B cell (primary cell): ENCODE measurements at regions not wholly inside any gene's neighbourhood (a gene's known extent, or its start where the extent isn't known, plus 50 kb on each side); places are given as distances from the start of the nearest gene placed in this dataset.
"Not testable (repeated sequence)": the region's sequence is repeated elsewhere in the genome, so short reads cannot be mapped to it uniquely, and the experiment has no call there.

Experiments used
- ATAC-seq: fragments of 200-7000 bp; cut with Tn5 transposase; one replicate; pipeline ENCODE4 v1.10.0; 2021; ENCODE audit warnings: low read depth, mild to moderate bottlenecking, moderate number of reproducible peaks, moderate library complexity
- CTCF ChIA-PET: fragments of 350-600 bp; sonication (Branson Sonifier 250); formaldehyde crosslinking; loops from one replicate; lab custom pipeline; 2021; ENCODE audit warnings: antibody characterized with exemption, inconsistent platforms; lab: Charles Lee
- POLR2A ChIA-PET: fragments of 350-600 bp; sonication (Branson Sonifier 250); formaldehyde crosslinking; loops from one replicate; lab custom pipeline; 2021; ENCODE audit warnings: antibody characterized with exemption; lab: Charles Lee
- DNase-seq: peaks from one replicate; pipeline ENCODE4 v3.0.0; 2013
- H2AFZ ChIP-seq: 2 replicates; pipeline ENCODE4 v1.6.1; 2012; ENCODE audit warnings: mild to moderate bottlenecking, low read depth, low read length; ENCODE audit not compliant: insufficient read depth, poor library complexity, severe bottlenecking
- H3K27ac ChIP-seq, 2 donors: 1 replicate in 1 of 2; 2 replicates in 1 of 2; pipeline ENCODE4 v1.5.1; 2012 to 2013; ENCODE audit warnings: low read length in 2 of 2, mild to moderate bottlenecking in 2 of 2, moderate library complexity in 1 of 2
- H3K27me3 ChIP-seq, 4 experiments: fragments of 200-600 bp in 1 of 4; sonication (generic) in 1 of 4; replicated peaks in 1 of 4; 1 replicate in 2 of 4; 2 replicates in 2 of 4; pipeline versions ENCODE4 v1.6.1 to v1.7.0; 2013 to 2016; ENCODE audit warnings: low read length in 3 of 4, mild to moderate bottlenecking in 2 of 4, mixed read lengths in 1 of 4, moderate library complexity in 1 of 4; ENCODE audit not compliant: insufficient read depth in 4 of 4, control insufficient read depth in 3 of 4; ENCODE audit errors: control extremely low read depth in 1 of 4
- H3K36me3 ChIP-seq, 2 experiments: replicated peaks in 1 of 2; 1 replicate in 1 of 2; 2 replicates in 1 of 2; pipeline versions ENCODE4 v1.6.1 to v1.7.1; 2013; ENCODE audit warnings: low read length in 1 of 2; ENCODE audit not compliant: insufficient read depth in 2 of 2, control insufficient read depth in 1 of 2; ENCODE audit errors: control extremely low read depth in 1 of 2, extremely low read depth in 1 of 2
- H3K4me1 ChIP-seq, 2 donors: fragments of 200-600 bp in 1 of 2; sonication (generic) in 1 of 2; 1 replicate in 1 of 2; 2 replicates in 1 of 2; pipeline versions ENCODE4 v1.5.1 to v1.6.1; 2013 to 2017; ENCODE audit warnings: low read length in 2 of 2; ENCODE audit not compliant: control insufficient read depth in 2 of 2, insufficient read depth in 2 of 2
- H3K4me2 ChIP-seq: replicated peaks from 2 replicates; pipeline ENCODE3; 2012; ENCODE audit warnings: mild to moderate bottlenecking, low read depth, low read length; ENCODE audit not compliant: poor library complexity, severe bottlenecking
- H3K4me3 ChIP-seq, 5 experiments: fragments of 200-600 bp in 1 of 5; sonication (generic) in 1 of 5; 1 replicate in 3 of 5; 2 replicates in 2 of 5; pipeline versions ENCODE4 v1.5.1 to v1.7.0; 2011 to 2016; ENCODE audit warnings: low read length in 4 of 5, mild to moderate bottlenecking in 4 of 5, low read depth in 2 of 5, control low read depth in 1 of 5, moderate library complexity in 1 of 5; ENCODE audit not compliant: insufficient read depth in 1 of 5; ENCODE audit errors: control extremely low read depth in 1 of 5, extremely low read depth in 1 of 5
- H3K79me2 ChIP-seq: fragments of 200-600 bp; sonication (generic); one replicate; pipeline ENCODE4 v1.6.0; 2016; ENCODE audit warnings: low read length; ENCODE audit not compliant: control insufficient read depth, insufficient read depth
- H3K9ac ChIP-seq: fragments of 200-600 bp; sonication (generic); 2 replicates; pipeline ENCODE4 v1.6.1; 2017; ENCODE audit warnings: mild to moderate bottlenecking, low read length, moderate library complexity
- H3K9me3 ChIP-seq, 3 donors: one replicate each; pipeline versions ENCODE4 v1.6.1 to v1.7.1; 2013; ENCODE audit warnings: low read length in 2 of 3; ENCODE audit not compliant: control insufficient read depth in 2 of 3, insufficient read depth in 1 of 3; ENCODE audit errors: control extremely low read depth in 1 of 3
- H4K20me1 ChIP-seq: 2 replicates; pipeline ENCODE4 v1.6.0; 2012; ENCODE audit warnings: mild to moderate bottlenecking, low read length; ENCODE audit not compliant: insufficient read depth, control insufficient read depth, poor library complexity, severe bottlenecking
- H3K27ac Mint-ChIP-seq: one replicate; pipeline ENCODE4 v1.8.0; 2021; ENCODE audit warnings: mixed read lengths
- H3K27me3 Mint-ChIP-seq: one replicate; pipeline ENCODE4 v1.8.0; 2021; ENCODE audit warnings: mixed read lengths
- H3K4me1 Mint-ChIP-seq: one replicate; pipeline ENCODE4 v1.8.0; 2021; ENCODE audit warnings: mixed read lengths
- H3K4me3 Mint-ChIP-seq: one replicate; pipeline ENCODE4 v1.8.0; 2021; ENCODE audit warnings: mixed read lengths
- H3K9me3 Mint-ChIP-seq: one replicate; pipeline ENCODE4 v1.8.0; 2022; ENCODE audit warnings: mixed read lengths; ENCODE audit not compliant: insufficient read depth
- WGBS: methylation state at CpG from one replicate; pipeline ENCODE4 v1.1.5; 2013; ENCODE audit warnings: missing lambda C conversion rate; ENCODE audit not compliant: insufficient coverage; 5-methylcytosine and 5-hydroxymethylcytosine counted together
- intact Hi-C: fragments of 100-400 bp; cut with micrococcal nuclease; formaldehyde crosslinking; loops from one replicate; pipeline ENCODE4 v1.10.0; 2022

GRCh38 chr2:89960570-89960969 lies 1269.1 kb downstream of the RPIA start:
- CTCF ChIA-PET, H3K9ac ChIP-seq, H3K9me3 Mint-ChIP-seq, intact Hi-C loops, H2AFZ ChIP-seq, H3K27ac ChIP-seq, H3K9me3 ChIP-seq, H3K79me2 ChIP-seq, H3K27me3 ChIP-seq, H3K36me3 ChIP-seq, H3K4me2 ChIP-seq, H3K27ac Mint-ChIP-seq, ATAC-seq, POLR2A ChIA-PET, H3K4me1 Mint-ChIP-seq, H3K4me1 ChIP-seq, H4K20me1 ChIP-seq, H3K27me3 Mint-ChIP-seq, H3K4me3 Mint-ChIP-seq, H3K4me3 ChIP-seq, DNase-seq: not testable (repeated sequence)
- no CpG with 5 or more reads among the region's 2 CpGs for WGBS

DNA sequence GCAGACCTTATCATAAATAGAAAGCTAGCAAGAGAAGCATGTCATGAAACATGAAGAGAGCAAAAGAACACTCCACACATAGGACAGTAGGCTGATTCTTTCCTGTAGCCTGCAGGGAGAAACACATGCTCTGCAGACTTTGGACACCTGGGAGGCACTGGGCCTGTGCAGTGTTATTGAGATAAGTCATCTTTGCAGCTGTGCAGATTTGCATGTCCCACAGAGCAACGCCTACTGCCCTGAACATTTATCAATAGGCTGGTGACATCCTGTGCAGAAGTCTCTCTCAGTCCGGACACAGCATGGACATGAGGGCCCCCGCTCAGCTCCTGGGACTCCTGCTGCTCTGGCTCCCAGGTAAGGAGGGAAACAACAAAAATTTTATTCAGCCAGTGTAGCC lies 1277.1 kb downstream of the RPIA start:
- H3K27ac ChIP-seq, H3K4me2 ChIP-seq, H3K36me3 ChIP-seq, H4K20me1 ChIP-seq, H3K9me3 ChIP-seq, H3K4me3 ChIP-seq, CTCF ChIA-PET, H3K27me3 ChIP-seq, H3K4me1 Mint-ChIP-seq, POLR2A ChIA-PET, H3K4me1 ChIP-seq, H3K27ac Mint-ChIP-seq, H2AFZ ChIP-seq, H3K9ac ChIP-seq, intact Hi-C loops, H3K27me3 Mint-ChIP-seq, H3K79me2 ChIP-seq, H3K9me3 Mint-ChIP-seq, DNase-seq: not testable (repeated sequence)
- 0% methylated on average over 1 of the region's 3 CpGs for WGBS
- peak overlapping the region; percentile 13 for H3K4me3 Mint-ChIP-seq
- peak; percentile 79 for ATAC-seq

- intact Hi-C loops, H3K27me3 ChIP-seq, H3K9ac ChIP-seq, H3K4me3 ChIP-seq, H4K20me1 ChIP-seq, H3K27ac Mint-ChIP-seq, POLR2A ChIA-PET, H3K9me3 ChIP-seq, H3K27ac ChIP-seq, H3K4me2 ChIP-seq, H3K4me1 Mint-ChIP-seq, DNase-seq, H3K4me1 ChIP-seq, H3K27me3 Mint-ChIP-seq, H3K79me2 ChIP-seq, H2AFZ ChIP-seq, H3K9me3 Mint-ChIP-seq, CTCF ChIA-PET, H3K36me3 ChIP-seq: not testable (repeated sequence)
- H3K4me3 Mint-ChIP-seq: peak overlapping the region; percentile 13
- peak; percentile 66 for ATAC-seq
- no CpG with 5 or more reads among the region's 4 CpGs for WGBS
These were observed 1277.7 kb downstream of the RPIA start for GRCh38 chr2:89969190-89969589.

- H2AFZ ChIP-seq, CTCF ChIA-PET, H3K4me1 Mint-ChIP-seq, H3K27ac Mint-ChIP-seq, H3K27ac ChIP-seq, H3K4me1 ChIP-seq, H3K9me3 Mint-ChIP-seq, H3K9ac ChIP-seq, H3K4me3 Mint-ChIP-seq, ATAC-seq, H3K27me3 ChIP-seq, H3K79me2 ChIP-seq, H4K20me1 ChIP-seq, H3K9me3 ChIP-seq, H3K4me2 ChIP-seq, H3K36me3 ChIP-seq, POLR2A ChIA-PET, H3K4me3 ChIP-seq, H3K27me3 Mint-ChIP-seq, intact Hi-C loops: not testable (repeated sequence)
- WGBS: 95% methylated on average over 2 of the region's 3 CpGs
- peak; percentile 16 for DNase-seq
These were observed 1282.4 kb downstream of the RPIA start for GRCh38 chr2:89973849-89974248.
